D721Med (cell line): ENCODE measurements at regions not wholly inside any gene's neighbourhood (a gene's known extent, or its start where the extent isn't known, plus 50 kb on each side); places are given as distances from the start of the nearest gene placed in this dataset.

Source experiments
- DNase-seq: peaks from one replicate; pipeline ENCODE4 v3.0.0; 2011; ENCODE audit warnings: low spot score; ENCODE audit not compliant: insufficient read length
- FAIRE-seq: peaks from 2 replicates; lab custom pipeline; 2011; peaks lifted over from hg19 to GRCh38; lab: Jason Lieb, UNC
- TF ChIP-seq, protein P1 (sequence below): IDR thresholded peaks from 2 replicates; pipeline ENCODE4 v1.5.1; 2012; ENCODE audit warnings: mild to moderate bottlenecking, control low read depth; ENCODE audit not compliant: insufficient read depth; ENCODE audit errors: missing control alignments

DNA sequence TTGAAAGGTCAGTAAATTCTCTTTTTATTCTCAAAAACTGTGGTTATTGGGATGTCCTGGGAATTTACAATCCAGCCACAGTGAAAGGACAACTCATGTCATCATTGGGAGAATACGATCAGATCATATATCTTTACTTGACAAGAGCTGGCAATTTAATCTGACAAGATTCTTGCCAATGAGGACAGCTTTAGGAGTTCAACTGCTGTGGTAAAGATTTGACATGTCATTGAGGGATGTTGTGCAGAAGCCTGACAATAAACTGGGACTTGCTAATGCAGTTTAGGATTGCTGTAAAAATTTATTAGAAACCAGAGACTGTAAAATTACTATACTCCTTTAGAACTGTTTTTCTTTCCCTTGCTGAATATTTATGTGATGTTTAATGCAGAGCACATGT lies 1131.0 kb downstream of the MAT2B start:
- FAIRE-seq (no peak), DNase-seq (no peak)
- TF ChIP-seq, protein P1, sequence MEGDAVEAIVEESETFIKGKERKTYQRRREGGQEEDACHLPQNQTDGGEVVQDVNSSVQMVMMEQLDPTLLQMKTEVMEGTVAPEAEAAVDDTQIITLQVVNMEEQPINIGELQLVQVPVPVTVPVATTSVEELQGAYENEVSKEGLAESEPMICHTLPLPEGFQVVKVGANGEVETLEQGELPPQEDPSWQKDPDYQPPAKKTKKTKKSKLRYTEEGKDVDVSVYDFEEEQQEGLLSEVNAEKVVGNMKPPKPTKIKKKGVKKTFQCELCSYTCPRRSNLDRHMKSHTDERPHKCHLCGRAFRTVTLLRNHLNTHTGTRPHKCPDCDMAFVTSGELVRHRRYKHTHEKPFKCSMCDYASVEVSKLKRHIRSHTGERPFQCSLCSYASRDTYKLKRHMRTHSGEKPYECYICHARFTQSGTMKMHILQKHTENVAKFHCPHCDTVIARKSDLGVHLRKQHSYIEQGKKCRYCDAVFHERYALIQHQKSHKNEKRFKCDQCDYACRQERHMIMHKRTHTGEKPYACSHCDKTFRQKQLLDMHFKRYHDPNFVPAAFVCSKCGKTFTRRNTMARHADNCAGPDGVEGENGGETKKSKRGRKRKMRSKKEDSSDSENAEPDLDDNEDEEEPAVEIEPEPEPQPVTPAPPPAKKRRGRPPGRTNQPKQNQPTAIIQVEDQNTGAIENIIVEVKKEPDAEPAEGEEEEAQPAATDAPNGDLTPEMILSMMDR = no peak

DNA sequence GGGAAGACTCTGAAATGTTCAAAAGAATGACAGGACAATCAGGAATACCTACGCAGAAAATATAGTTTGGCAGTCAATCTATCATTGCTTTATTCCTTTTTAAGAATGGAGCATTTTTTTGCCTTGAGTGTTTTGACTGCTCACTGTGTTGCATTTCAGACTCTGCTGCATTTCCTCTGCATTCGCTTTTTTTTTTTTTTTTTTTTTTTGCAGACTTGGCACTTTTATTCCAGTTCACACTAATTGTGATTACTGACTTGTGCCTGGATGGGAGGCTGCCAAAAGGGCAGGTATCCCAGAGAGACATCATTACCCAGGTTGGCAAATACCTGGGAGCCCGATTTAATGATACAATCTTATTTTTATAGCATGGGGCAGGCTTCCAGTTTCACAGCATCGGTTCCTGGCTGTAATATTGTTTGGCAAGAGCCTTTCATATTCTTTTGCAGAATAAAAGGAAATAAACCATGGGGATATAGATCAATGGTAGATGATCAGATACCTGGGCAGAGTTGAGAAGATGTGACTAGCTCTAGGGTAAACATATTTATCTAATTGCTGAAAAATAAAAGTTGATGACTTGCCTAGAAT lies 1132.6 kb downstream of the MAT2B start:
- FAIRE-seq (no peak), DNase-seq (no peak)
- TF ChIP-seq, protein P1 = no peak

DNA sequence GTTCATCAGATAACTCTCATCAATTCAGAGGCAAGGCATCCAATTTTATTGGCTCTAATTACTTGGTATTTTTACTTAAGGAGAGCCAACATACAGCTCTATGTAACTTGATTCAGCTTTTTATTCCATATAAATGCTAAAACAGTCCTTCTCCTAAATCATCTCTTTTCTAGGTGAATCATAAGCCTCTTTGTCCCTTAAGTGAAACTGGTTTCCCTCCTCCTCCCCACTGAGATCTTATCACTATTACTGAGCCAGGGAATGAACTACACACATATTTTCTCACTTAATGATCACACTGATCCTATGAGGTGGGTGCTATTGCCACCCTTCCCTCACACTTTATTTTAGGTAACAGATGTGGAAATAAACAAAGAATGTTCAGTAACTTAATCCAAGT lies 1143.8 kb downstream of the MAT2B start:
- DNase-seq (no peak), FAIRE-seq (peak; percentile 64)
- TF ChIP-seq, protein P1 = no peak

DNA sequence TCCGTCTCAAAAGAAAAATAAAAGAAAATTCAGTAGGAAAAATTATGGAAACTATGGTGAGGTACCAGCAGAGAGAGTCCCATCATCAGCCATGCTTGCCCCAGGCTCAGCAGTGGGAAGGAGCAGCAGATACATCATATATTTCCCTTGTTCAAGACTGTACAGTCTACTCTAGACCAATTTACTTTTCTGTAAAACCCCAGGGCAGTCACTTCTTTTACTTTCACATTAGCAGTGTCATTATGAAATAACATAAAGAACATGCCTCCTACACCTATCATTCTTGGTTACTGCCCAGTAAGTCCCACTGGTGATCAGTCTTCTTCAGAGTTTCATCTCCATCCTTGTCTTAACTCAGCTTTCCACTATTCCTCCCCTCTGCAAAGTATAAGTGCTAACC lies 1145.0 kb downstream of the MAT2B start:
- no peak for FAIRE-seq
- TF ChIP-seq, protein P1 = no peak
- no peak for DNase-seq

DNA sequence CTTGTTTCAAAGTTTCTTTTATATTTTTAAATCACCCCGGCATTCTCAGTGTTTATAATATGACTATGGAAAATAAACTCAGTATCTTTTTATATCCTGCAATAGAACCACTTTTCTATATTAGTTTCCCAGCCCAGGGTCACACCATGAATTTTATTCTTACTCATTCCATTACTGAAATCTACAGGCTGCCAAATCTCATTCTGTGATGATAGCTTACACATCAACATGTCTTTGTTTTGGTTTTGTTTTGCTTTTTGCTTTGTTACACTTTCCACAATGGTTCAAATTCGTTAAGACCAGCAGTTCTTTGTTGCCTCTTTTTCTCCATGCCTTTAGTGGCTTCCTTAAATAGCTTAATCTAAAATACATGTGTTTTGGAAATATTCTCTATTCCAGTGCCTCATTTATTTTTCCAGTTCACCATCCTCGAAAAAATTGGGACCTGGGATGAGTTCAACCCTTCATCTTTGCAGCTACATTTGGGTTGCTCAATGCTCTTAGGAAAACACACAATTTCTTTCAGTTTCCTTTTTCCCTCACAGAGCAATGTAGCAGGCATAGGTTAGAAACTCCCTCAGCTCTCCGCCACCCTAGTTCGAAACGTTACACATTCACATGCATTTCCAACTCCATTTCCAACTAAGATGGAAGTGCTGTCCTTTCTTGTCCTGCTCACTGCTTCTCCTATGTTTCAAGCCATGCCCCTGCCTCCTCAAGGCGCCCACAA lies 1146.3 kb downstream of the MAT2B start:
- no peak for FAIRE-seq
- no peak for DNase-seq
- TF ChIP-seq, protein P1 = no peak

DNA sequence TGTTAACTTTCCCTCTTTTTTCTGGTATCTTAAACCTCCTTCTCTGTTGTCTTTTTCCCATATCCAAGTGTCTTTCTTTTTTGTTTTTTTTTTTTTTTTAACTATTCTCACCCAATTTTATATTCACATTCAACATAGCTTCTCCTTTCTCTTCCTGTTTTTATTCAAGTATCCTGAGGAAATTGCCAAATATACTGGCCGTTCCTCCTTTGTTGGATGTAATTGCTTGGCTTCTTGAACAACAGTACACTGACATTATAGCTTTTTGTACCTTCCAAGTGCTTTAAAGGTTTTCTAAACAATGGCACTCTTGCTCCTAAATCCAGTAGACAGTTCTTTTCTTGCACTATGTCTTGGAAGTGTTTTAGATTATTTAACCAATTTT lies 1146.8 kb downstream of the MAT2B start:
- FAIRE-seq (no peak), DNase-seq (no peak)
- TF ChIP-seq, protein P1 = no peak

DNA sequence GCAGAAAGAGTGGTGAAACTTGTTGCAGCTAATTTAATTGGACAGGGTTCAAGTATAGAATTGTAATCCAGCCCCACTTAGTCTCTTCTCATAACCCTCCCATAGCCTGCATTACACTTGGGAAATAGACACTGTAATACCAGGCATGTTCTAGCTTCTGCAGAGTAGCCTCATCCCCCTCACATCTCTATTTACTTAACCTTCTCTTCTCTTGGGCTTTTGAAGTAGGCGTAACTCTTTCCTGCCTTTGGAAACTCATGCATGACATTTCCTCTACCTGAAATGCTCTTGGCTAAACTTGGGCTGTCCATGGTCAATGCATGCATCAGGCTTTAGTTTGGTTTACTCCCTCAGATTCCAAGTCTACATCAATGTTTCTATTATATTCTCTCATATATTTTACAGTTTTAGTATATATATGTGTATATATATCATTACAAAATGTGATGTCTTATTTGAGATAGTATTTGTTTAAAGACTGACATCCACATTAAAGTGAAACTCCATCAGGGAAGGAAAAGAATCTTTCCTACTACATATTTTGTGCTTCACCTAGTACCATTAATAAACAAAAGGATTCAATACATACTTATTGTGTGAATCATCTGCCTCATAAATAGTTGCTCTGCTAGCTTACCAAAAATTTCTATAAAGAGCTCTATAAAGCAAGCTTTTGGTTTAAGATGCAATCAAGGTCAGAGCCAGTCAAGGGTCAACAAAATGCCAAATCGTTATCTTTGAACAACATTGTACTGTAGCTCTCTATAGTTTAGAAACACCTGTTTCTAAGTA lies 1158.0 kb downstream of the MAT2B start:
- TF ChIP-seq, protein P1 = no peak
- DNase-seq = no peak
- no peak for FAIRE-seq
